ENCODE measurements at regions not wholly inside any gene's neighbourhood (a gene's known extent, or its start where the extent isn't known, plus 50 kb on each side); places are given as distances from the start of the nearest gene placed in this dataset.

GRCh38 chr2:76672798-76673197 is 849.4 kb downstream of the LRRTM4 start:
- no peak for DNase-seq (ENCODE audit: low spot score)
- Mint-ChIP-seq H3K27ac (no peak overlapping the region), H3K27me3 (ENCODE audit: low read depth) (no peaks in the 10 kb centered on the region), H3K36me3 (no peaks in the 10 kb centered on the region), H3K4me3 (no peak overlapping the region), H3K9me3 (no peaks in the 10 kb centered on the region), H3K4me1 (peaks cover 9% of the 10 kb centered on the region)
- ATAC-seq: no peak
- POLR2A ChIA-PET: no interaction called here
- CTCF ChIA-PET: no interaction called here
- TF ChIP-seq NFYB (CRISPR knock-in tag; conservative IDR thresholded peaks at IDR 0.05; ENCODE audit: low read depth) (no peak), TEAD4 (CRISPR knock-in tag; IDR thresholded peaks at IDR 0.05) (no peak), ZNF121 (CRISPR knock-in tag; IDR thresholded peaks at IDR 0.05) (no peak), FOXJ3 (CRISPR knock-in tag; IDR thresholded peaks at IDR 0.05; ENCODE audit: borderline replicate concordance) (no peak), ZNF423 (CRISPR knock-in tag; IDR thresholded peaks at IDR 0.05) (no peak), ELF4 (CRISPR knock-in tag; IDR thresholded peaks at IDR 0.05; ENCODE audit: low read depth) (no peak), USF1 (CRISPR knock-in tag; IDR thresholded peaks at IDR 0.05) (no peak), ZNF396 (CRISPR knock-in tag; IDR thresholded peaks at IDR 0.05; ENCODE audit: borderline replicate concordance) (no peak), NFE2L1 (CRISPR knock-in tag; IDR thresholded peaks at IDR 0.05) (no peak), NR3C1 (CRISPR knock-in tag; conservative IDR thresholded peaks at IDR 0.05; ENCODE audit: low read depth) (no peak), ZNF671 (CRISPR knock-in tag; IDR thresholded peaks at IDR 0.05) (no peak), IRF1 (CRISPR knock-in tag; IDR thresholded peaks at IDR 0.05) (no peak), SMAD3 (CRISPR knock-in tag; IDR thresholded peaks at IDR 0.05; ENCODE audit: borderline replicate concordance) (no peak), TEAD1 (CRISPR knock-in tag; IDR thresholded peaks at IDR 0.05) (no peak), ESRRA (CRISPR knock-in tag; IDR thresholded peaks at IDR 0.05; ENCODE audit: borderline replicate concordance) (no peak)
- TF ChIP-seq, protein P1, sequence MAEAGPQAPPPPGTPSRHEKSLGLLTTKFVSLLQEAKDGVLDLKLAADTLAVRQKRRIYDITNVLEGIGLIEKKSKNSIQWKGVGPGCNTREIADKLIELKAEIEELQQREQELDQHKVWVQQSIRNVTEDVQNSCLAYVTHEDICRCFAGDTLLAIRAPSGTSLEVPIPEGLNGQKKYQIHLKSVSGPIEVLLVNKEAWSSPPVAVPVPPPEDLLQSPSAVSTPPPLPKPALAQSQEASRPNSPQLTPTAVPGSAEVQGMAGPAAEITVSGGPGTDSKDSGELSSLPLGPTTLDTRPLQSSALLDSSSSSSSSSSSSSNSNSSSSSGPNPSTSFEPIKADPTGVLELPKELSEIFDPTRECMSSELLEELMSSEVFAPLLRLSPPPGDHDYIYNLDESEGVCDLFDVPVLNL (CRISPR knock-in tag; IDR thresholded peaks at IDR 0.05; ENCODE audit: borderline replicate concordance, low read depth): no peak

DNA sequence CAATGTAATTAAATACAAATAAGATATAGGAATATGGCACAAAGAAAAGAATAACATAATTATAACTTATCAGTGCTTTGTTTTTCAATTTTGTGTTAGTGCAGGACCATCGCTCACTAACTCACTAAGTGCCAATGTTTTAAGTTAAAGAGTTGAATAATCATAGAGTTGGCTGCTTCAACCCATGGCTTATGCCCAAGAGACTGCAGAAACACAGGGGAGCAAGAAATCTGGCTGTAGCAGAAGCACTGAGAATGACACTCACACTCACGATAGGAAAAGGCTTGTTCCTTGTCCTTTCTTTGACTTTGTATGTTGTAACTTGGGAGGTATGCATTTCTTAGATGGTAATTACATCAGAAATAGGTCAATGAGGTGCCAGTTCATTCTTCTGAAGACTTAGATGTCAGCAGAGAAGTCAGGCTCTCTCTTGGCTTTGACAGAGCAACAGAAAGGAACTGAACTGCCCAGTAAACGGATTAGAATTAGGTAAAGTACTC is 852.2 kb downstream of the LRRTM4 start:
- H3K4me1 Mint-ChIP-seq: 0 out of 2 replicates have a peak, but pooled peaks cover 4% of the 10 kb centered on the region
- POLR2A ChIA-PET: no interaction called here
- no peaks in the 10 kb centered on the region for H3K27me3 Mint-ChIP-seq (ENCODE audit: low read depth)
- CTCF ChIA-PET: no interaction called here
- H3K4me3 Mint-ChIP-seq: no peak overlapping the region
- ATAC-seq: no peak
- no peaks in the 10 kb centered on the region for H3K9me3 Mint-ChIP-seq
- no peak for DNase-seq (ENCODE audit: low spot score)
- no peaks in the 10 kb centered on the region for H3K36me3 Mint-ChIP-seq
- no peak overlapping the region for H3K27ac Mint-ChIP-seq
- no peak for TF ChIP-seq HMGXB4 (CRISPR knock-in tag; IDR thresholded peaks at IDR 0.05)
- no peak for TF ChIP-seq GTF2I (CRISPR knock-in tag; conservative IDR thresholded peaks at IDR 0.05)
- no peak for TF ChIP-seq MYBL2 (CRISPR knock-in tag; IDR thresholded peaks at IDR 0.05)
- TF ChIP-seq TP53 (CRISPR knock-in tag; IDR thresholded peaks at IDR 0.05): no peak
- no peak for TF ChIP-seq MAX (CRISPR knock-in tag; IDR thresholded peaks at IDR 0.05)
- TF ChIP-seq, protein P2, sequence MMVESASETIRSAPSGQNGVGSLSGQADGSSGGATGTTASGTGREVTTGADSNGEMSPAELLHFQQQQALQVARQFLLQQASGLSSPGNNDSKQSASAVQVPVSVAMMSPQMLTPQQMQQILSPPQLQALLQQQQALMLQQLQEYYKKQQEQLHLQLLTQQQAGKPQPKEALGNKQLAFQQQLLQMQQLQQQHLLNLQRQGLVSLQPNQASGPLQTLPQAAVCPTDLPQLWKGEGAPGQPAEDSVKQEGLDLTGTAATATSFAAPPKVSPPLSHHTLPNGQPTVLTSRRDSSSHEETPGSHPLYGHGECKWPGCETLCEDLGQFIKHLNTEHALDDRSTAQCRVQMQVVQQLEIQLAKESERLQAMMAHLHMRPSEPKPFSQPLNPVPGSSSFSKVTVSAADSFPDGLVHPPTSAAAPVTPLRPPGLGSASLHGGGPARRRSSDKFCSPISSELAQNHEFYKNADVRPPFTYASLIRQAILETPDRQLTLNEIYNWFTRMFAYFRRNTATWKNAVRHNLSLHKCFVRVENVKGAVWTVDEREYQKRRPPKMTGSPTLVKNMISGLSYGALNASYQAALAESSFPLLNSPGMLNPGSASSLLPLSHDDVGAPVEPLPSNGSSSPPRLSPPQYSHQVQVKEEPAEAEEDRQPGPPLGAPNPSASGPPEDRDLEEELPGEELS (CRISPR knock-in tag; IDR thresholded peaks at IDR 0.05): no peak
- TF ChIP-seq, protein P3, sequence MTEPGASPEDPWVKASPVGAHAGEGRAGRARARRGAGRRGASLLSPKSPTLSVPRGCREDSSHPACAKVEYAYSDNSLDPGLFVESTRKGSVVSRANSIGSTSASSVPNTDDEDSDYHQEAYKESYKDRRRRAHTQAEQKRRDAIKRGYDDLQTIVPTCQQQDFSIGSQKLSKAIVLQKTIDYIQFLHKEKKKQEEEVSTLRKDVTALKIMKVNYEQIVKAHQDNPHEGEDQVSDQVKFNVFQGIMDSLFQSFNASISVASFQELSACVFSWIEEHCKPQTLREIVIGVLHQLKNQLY (CRISPR knock-in tag; IDR thresholded peaks at IDR 0.05): no peak
- TF ChIP-seq, protein P4, sequence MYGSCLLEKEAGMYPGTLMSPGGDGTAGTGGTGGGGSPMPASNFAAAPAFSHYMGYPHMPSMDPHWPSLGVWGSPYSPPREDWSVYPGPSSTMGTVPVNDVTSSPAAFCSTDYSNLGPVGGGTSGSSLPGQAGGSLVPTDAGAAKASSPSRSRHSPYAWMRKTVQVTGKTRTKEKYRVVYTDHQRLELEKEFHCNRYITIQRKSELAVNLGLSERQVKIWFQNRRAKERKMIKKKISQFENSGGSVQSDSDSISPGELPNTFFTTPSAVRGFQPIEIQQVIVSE (CRISPR knock-in tag; IDR thresholded peaks at IDR 0.05; ENCODE audit: borderline replicate concordance): no peak
- TF ChIP-seq ZSCAN18 (CRISPR knock-in tag; IDR thresholded peaks at IDR 0.05): no peak
- TF ChIP-seq FOXK1 (CRISPR knock-in tag; IDR thresholded peaks at IDR 0.05): no peak
- TF ChIP-seq KAT7 (CRISPR knock-in tag; IDR thresholded peaks at IDR 0.05; ENCODE audit: borderline replicate concordance): no peak
